OCI-M1 (cell line): ENCODE measurements at regions not wholly inside any gene's neighbourhood (a gene's known extent, or its start where the extent isn't known, plus 50 kb on each side); places are given as distances from the start of the nearest gene placed in this dataset.
A peak's percentile ranks its signal among the peaks of the same experiment; 100 is the strongest.
"Not testable (repeated sequence)": the region's sequence is repeated elsewhere in the genome, so short reads cannot be mapped to it uniquely, and the experiment has no call there.

ENCODE experiments used
- DNase-seq: peaks from one replicate; lab custom pipeline; 2025; lab: John Stamatoyannopoulos, UW

DNA sequence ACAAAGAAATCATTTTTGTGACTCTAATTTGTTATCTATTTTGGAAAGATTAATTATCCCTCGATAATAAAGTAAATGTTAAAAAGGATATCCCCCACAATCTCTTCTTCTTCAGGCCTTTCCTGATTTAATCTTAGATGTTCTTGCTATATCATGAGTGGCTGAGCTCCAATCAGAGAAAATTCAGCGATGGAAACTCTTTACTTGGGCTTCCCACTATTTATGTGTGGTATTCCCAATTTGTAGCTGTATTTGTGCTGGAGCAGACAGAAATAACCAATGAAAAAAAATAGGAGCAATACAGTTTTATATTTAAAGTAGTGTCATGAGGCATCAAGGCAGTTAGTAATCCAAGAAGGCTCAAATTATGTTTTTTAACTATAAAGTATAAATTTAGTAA lies 539.1 kb downstream of the PRKD1 start:
- no peak for DNase-seq

DNA sequence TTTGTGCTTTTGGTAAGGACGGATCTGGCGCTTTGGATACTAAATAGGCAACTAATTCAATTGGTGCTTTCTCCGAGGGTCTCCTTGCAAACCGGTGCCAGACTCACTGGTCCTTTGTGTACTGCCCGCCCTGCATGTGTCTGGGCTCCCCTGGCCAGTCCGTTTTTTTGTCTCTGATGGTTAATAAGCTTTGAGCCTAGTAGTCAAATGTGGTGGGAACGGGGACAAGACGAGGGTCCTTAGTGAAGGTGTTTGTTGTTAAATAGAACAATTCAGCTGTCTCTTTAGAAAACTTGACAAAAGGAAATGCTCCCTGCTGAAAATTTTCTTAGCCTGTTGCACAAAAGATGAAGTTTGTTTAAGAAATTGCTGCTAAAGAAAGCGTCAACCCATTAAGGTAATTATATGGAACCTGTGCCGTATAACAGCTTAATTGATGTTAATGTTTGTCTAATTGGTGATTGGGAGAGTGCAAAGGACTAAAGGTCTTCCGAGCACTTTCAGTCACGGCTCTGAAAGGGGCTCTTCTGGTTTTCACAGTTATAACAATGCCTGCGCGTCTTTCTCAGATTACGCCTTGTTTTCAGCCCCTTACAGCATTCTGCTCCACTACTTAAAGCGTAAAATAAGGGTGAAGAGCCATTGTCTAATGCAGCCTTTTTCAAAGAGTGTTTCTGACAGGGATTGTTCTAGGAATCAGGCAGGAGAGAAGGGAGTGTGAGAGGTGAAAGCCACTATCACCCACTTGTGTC lies 537.4 kb downstream of the PRKD1 start:
- no peak for DNase-seq

DNA sequence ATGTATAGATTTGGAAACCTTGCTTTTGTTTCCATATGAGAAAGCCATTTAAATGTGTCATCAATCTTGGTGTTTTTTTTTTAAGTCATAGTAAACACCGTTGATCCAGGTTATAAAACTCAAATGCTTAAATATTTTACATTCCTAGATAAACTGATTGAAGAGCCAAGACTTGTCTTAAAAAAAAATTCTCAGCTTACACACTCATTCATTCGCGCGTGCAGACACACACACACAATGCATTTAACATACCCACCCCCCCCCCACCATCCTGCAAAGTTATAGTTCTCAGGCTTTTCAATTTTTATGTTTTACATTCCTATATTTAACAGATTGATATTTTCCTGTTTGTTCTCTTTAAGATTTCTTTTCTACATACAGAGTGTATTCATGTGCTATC lies 536.4 kb downstream of the PRKD1 start:
- DNase-seq = no peak

DNA sequence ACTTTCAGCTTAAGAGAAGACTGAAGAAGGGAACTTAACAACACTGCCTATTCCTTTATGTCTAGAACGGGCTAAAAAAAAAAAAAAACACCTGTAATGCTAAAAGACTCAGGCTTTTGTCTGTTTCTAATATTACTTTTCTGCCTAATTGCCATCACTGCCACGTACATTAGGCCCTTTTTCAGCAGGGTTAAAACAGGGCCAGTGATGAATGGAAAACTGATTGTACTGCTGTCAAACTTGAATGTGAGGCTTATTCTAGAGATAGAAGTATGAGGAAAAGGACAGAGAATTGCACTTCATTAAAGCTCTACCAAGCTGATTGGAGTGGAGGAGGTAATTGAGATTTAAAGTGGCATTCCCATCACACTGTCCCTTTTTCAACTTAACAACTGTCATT lies 535.8 kb downstream of the PRKD1 start:
- DNase-seq = no peak

DNA sequence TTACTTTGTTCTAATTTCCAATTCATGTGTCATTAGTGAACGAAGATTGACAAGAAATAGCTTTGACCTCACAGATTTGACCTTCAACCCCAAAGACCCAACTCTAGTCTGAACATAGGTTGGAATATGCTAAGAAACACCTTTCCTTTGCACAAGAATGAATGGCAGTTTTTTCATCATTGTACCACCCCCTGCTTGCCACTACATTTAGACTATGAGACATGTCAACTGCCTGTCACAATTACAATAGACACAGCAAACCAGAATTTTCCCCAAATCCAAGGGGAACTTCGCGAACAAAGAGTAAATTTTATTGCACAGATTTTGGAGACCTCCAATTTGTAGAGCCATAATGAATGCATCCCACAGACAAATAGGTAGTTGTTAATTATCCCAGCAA lies 535.4 kb downstream of the PRKD1 start:
- DNase-seq = no peak

DNA sequence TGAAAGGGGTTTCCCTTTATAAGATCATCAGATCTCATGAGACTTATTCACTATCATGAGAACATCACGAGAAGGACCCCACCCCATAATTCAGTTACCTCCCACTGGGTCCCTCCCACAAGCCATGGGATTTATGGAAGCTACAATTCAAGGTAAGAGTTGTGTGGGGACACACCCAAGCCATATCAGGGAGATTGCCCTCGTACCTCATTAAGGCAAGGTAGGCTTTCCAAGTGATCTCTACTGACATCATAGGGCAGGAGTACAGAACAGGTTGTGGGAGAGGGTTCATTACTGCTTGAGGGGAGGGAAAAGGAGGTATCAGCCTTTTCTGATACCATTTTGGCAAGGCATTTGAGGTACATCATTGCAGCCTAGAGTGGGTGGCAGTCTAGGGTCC lies 524.6 kb downstream of the PRKD1 start:
- no peak for DNase-seq

DNA sequence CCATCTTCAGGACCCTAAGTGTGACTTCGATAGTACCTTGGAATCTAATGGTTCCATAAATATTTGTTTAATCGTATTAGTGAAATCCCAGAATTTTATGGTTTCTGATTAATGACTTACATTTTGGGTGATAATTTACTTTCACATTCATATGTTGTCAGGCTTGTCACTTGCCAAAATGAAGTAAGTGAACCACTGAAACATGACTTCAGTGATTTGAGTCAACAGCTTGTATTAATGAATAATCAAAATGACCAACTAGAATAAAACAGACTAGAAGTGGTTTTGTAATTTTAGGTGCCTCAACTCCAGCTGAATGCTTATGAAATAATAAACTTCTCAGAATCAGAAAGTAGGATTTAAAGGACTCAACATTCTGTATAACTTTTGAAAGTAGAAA lies 517.1 kb downstream of the PRKD1 start:
- DNase-seq = no peak

DNA sequence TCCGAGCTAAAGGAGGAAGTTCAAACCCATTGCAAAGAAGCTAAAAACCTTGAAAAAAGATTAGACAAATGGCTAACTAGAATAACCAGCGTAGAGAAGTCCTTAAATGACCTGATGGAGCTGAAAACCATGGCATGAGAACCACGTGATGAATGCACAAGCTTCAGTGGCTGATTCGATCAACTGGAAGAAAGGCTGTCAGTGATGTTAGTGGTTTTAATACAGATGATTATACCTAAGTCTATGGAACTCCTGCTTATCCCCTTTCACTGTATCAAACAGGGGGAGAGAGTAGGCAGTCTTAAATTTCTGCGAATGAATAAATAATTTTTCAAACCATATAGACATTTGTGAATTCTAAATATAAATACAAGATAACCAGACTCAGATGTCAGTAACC lies 512.7 kb downstream of the PRKD1 start:
- not testable (repeated sequence) for DNase-seq

DNA sequence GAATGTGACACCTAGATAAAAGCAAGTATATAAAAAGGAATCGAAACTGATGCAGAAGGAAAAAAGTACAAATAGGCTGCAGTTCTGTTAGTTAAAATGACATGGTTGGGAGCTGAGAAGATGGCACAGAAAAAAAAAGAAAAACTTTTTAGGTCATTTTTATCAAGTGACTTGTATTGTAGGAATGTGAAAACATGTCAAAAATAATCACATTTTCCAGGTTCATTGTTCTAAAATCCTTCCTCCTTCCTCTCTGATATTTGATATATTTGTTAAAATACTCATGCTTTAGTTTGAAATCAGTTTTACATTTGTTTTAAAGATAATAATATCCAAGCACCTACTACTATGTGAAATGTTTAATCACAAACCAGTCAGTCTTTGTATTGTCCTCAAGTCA lies 507.9 kb downstream of the PRKD1 start:
- DNase-seq = no peak

DNA sequence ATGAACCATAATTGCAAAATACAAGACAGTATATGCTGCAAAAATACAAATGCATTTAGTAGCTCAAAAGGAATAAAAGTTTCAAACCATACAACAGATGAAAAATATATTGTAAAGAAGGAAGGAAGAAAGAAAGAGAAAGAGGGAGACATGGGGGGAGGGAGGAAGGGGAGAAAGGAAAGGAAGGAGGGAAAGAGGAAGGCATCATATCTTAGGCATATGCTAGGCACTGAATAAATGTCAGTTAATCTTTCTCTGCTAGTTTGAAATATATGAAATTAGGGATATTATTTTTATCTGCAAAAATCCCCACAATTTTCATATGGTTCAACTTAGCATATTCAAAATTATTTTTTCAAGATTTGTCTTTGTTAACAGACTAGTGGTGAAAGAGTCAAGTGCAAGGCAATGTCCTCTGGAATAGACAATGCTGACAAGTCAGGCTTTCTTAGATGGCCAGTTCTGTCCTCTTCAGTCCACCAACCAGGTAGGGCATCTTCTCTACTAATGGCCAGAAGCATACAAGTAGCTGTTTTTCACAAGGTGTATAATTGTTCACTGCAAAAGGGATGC lies 506.4 kb downstream of the PRKD1 start:
- DNase-seq = no peak

DNA sequence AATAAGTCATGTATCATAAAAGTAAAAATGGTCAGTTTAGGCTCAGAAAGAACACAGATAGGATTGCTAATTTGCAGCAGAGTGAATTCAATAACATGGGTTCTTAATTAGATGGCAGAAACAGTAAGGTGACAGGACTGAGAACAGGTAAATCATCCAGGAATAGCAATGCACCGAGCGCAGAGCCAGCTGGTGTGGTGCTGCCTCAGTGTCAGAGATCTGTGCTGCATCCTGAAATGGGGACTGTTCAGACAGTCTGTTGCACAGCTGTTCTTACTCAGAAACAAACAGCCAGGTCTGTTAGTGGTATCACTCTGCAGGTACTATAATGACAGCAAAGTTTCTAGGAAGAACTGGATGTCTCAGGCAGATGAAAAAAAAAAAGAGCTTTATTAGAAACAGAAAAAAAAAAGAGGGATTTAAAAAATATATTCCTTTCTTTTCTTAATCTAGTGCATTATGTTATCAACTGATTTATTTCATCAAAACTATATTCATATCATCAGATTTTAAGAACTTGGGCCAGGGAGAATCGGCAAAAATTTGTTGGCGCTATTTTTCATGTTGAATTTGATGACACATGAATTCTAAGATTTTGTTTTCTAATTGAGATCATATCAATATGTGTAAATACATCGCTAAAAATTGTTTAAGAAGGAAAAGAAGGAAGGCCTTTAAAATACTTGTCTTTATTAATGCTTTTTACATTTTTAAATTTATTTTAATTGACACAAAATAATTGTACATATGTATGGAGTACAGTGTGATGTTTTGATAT lies 501.8 kb downstream of the PRKD1 start:
- DNase-seq = no peak

DNA sequence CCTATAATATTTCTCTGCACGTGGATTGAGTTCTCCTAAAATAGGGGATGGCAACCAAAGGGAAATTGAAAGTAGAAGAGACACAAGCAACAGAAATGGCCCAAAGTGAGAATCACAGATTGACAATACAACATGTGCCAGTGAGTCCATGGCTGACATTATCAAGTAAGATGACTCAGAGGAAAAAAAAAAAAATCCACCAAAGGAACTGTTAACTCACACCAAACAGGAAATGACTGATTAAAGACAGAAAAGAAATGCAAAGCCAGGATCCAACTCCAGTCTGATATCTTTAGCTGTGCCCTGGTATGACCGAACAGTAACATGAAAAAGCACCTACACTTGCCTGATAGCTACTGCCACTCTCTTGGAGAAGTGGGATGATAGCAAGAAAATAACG lies 485.0 kb downstream of the PRKD1 start:
- DNase-seq = peak; percentile 60

DNA sequence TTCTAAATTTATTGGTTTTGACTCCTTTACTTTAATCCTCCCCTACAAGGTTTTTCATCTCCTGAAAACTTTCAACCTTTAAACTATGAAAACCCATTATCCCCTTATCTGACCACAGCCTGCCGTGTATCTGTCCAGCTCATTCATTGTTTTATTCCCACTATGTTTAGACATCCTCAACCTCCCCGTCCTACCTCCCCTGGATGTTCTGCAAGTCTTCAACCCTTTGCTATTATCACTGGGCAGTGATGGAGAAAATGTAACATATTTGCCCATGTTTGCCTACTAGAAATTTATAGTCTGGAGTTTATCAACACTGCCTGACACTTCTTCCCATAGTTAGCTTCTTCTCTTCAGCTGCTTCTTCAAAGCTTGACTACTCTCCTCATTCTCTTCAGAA lies 483.4 kb downstream of the PRKD1 start:
- DNase-seq = no peak

DNA sequence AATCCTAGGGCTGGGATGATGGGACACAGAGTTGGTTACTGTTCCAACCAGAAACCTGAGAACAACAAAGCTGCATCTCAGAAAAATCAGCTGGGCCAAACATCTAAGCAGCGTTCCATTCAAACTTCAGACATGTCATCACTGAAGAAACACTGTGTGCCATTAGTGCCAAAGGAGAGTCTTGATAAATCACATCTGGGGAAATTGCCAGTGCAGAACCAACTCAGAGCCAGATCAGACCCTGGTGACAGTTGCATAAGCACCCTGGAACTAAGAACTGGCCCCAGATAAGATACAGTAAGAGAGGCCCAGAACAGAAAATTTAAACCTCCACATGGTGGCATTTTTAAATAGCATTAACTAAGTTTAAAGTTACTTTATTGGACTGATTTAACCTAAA lies 482.8 kb downstream of the PRKD1 start:
- no peak for DNase-seq

DNA sequence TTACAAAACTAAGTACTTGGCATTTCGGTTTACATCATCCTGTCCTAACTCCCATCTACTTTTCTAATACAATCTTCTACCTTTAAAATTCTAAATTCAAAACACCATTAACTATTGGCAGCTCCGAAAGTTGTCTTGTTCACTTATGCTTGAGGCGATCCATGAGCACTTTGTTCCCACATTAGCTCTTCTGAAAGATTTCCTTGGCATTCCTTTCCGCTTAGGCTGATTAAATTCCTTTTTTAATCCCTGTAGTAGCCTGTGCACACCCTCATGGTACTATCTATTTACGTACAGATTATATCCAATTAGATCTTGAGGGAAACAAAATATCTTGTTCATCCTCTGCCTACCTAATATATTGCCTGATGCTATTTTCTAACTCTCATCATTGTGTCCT lies 480.7 kb downstream of the PRKD1 start:
- DNase-seq = no peak

DNA sequence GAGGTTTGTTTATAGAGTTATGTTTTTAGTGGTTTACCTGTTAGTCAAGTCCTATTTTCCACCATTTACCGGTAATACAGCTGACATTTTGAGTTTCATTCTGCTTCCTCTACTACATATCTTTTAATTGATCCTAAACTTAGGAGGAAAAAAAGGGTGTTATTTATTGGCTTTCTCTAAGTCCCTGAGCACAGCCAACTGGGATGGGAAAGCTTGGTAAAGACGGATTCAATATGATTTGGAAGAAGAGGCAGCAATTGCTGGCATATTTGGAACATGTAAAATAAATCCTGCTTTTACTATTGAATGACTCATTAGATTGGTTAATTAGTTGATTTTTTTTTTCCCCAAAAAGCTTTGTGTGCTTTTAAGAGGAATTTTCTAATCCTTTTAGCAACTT lies 475.7 kb downstream of the PRKD1 start:
- DNase-seq = no peak

DNA sequence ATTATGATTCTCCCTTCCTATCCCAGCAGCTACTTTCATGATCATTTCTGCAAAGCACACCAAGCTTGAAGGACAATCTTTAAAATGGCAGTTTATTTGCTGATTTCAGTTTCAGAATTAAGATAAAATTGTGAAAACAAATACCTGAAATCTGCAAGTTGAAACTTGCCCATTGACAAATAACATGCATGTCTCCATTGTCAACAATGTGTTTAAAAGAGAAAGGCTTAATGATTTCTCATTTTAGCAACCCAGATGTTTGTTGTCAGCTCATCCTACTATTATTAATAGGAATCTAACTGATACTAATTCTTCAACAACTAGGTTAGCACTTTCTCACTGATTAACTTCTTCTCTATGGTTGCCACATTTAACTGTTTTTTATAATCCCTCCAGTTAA lies 474.6 kb downstream of the PRKD1 start:
- no peak for DNase-seq

DNA sequence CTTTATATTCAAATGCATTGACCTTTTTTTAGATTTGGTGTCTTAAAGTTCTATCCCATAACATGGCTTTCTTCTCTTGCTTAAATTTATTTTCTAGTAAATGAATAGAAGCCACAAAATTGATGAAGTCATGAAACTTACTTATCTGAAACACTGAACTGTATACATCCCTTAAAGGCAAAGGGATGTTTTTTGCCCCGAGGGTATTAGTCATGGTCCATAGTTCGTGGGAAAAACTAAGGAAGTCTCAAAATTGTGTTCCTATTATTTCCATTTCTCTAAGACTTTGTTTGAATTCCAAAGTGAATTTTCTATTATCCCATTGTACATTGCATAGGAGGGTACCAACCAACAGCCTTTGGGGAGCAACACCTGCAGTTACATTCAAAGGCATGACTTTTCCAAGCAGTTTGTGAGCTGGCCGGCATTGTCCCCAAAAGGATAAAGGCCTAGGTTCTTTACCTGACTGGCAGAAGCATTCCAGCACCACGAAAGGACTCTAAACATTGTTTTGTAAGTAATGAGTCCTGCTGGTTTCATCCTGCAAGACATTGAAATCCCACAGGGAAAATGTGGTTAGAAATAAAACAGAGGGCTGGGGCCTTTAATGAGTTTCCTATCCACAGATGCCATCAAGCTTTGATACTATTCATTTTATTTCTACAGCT lies 473.5 kb downstream of the PRKD1 start:
- no peak for DNase-seq

DNA sequence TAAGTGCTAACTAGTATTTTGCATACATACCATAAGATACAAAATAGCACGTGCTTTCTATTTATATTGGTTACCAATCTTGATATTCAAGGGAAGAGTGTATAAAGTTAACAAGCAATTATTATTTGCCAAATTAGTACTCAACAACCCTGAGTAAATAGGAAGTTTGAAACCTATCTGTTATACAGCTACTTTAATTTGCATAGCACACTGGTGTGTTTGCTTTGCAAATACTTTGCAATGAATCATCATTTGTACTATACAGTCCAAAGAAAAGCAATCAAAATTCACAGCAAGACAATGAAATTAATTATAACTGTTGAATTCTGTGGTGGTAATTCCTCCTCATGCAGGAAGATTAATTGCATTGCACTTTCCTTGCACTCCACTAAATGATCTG lies 469.1 kb downstream of the PRKD1 start:
- DNase-seq = no peak

DNA sequence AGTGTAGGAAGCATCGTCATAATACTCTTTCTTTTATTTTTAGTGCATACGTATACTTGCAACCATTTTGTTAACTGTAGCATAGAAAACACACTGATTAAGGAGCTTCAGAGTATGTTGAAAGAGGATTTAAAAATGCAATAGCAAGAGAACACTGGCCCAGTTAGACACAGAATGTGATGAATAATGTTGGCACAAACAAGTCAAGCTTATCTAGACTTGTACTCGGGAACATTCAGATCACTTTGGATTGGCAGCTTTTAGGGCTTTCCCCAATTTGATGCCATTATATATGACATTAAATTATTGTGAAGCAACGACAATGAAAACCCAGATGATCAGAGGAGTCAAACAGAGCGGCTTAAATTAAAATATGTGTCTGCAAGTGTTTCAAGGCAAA lies 468.1 kb downstream of the PRKD1 start:
- DNase-seq = no peak

DNA sequence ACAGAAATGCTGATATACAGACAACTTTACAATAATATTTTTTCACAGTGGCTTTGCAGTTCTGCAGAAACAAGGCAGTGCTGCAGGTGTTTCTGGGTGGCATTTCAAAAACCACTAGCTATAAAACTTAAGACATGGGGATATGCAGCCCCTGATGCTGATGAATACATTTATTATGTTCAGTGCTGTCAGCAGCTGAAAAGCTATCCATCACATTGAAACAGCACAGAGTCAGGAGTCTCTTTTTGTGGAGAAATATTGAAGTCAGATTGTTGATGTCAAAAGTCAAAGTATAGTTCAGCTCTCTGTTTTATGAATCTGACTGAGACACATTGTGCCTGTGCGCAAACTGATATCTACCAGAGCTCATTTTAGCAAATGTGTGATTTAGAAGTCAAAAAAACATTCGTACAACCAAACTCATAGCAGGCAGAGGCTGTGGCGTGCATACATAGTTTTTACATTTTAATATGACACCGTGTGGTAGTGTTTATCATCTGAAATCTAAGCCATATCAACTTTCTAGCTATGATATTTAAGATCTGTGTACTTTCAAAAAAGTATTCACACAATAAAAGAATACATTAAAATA lies 467.6 kb downstream of the PRKD1 start:
- no peak for DNase-seq

DNA sequence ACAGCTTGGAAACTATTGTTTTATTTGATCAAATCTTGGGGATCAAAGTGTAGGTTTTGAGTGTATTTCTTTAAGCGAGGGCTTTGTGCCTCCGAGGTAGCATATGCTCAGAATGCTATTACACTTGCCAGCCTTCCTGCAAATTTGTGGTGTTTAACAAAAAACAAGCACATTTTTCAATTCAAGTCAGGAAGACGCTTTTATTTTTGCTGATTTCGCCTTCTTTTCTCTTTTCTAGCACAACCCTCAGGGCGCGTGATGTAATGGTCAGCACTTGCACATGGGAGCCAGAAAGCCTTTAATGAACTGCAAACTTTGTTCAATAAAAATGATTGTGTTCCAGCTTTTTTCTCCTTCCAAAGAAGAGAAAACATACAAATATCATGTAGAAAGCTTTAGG lies 466.5 kb downstream of the PRKD1 start:
- DNase-seq = no peak

DNA sequence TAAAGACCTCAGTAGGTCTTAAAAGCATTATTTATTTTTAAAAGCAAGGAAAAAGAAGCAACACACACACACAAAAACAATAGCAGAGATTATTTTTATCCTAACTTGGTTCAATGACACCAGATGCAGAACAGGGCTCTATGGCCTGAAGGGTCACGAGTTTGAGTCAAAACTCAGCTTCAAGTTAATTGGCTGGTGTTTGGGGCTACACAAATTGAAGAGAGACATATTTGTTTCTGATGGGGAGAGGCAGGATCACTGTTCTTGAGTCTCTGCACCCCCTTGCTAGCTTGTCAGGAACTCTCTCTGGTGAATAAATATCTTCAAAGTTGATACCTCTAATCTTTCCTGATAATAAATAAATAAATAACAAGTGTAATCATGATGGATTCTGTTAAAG lies 466.1 kb downstream of the PRKD1 start:
- no peak for DNase-seq
